ENCODE measurements at regions not wholly inside any gene's neighbourhood (a gene's known extent, or its start where the extent isn't known, plus 50 kb on each side); places are given as distances from the start of the nearest gene placed in this dataset.

DNA sequence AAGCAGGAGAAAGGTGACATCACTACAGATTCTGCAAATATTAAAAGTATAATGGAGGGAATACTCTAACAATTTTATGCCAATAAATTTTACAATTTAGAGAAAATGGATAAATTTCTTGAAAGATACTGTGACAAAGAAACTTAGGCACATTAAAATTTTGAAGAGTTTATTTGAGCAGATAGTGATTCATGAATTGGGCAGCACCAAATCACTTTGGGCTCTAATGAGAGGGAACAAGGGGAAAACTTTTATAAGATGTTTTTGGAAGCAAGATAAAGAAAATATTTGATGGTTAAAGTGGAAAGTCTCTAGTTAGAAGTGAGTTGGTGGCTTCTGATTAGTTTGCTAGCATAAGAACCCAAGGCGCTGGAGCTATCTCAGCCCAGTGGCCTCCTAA is 55.2 kb upstream of the FMN2 start:
- no peak for DNase-seq (ENCODE audit: low read depth)
